ENCODE measurements at regions not wholly inside any gene's neighbourhood (a gene's known extent, or its start where the extent isn't known, plus 50 kb on each side); places are given as distances from the start of the nearest gene placed in this dataset.
"Not testable (repeated sequence)": the region's sequence is repeated elsewhere in the genome, so short reads cannot be mapped to it uniquely, and the experiment has no call there.

- no peak for TF ChIP-seq CHD2 (IDR thresholded peaks at IDR 0.05; ENCODE audit: low read length)
- no peak for TF ChIP-seq HDAC2 (IDR thresholded peaks at IDR 0.05; ENCODE audit: borderline replicate concordance in 1 of 2, low read depth in 2 of 2, low read length in 2 of 2)
- no peak for TF ChIP-seq TAF7 (optimal IDR thresholded peaks at IDR 0.05; ENCODE audit: borderline replicate concordance, low read depth, low read length)
- no peak for TF ChIP-seq GABPA (IDR thresholded peaks at IDR 0.05; ENCODE audit: borderline replicate concordance, insufficient read depth, low read length)
- TF ChIP-seq PHF8 (conservative IDR thresholded peaks at IDR 0.05; ENCODE audit: low read depth, low read length): no peak
- no peak for TF ChIP-seq EGR1 (IDR thresholded peaks at IDR 0.05; ENCODE audit: borderline replicate concordance, low read depth, low read length)
- TF ChIP-seq RXRA (IDR thresholded peaks at IDR 0.05; ENCODE audit: insufficient read depth, low read depth, low read length): no peak
These were observed 217.4 kb upstream of the KCNK2 start (continued) for GRCh38 chr1:214864896-214865688.

GRCh38 chr1:214870426-214870825, 212.1 kb upstream of the KCNK2 start:
- H2BK5ac ChIP-seq (ENCODE audit: low read depth, low read length); H3K27ac ChIP-seq (ENCODE audit: low read depth, low read length); H2AK5ac ChIP-seq (ENCODE audit: low read depth, low read length); H4K20me1 ChIP-seq (replicated peaks in 1 of 2; ENCODE audit: control insufficient read depth in 1 of 2, insufficient read depth in 2 of 2, low read length in 2 of 2); H2BK12ac ChIP-seq (ENCODE audit: low read depth, low read length); H2BK20ac ChIP-seq (ENCODE audit: low read length); H4K5ac ChIP-seq (ENCODE audit: insufficient read length, low read depth, low read length); H3K14ac ChIP-seq (ENCODE audit: insufficient read length); H3K9ac ChIP-seq (replicated peaks in 1 of 4; ENCODE audit: extremely low read depth in 1 of 4, low read depth in 3 of 4, low read length in 3 of 4); POLR2A ChIA-PET (ENCODE audit: partially characterized antibody); H3K27me3 ChIP-seq (replicated peaks in 1 of 4; ENCODE audit: control insufficient read depth in 3 of 4, extremely low read depth in 1 of 4, insufficient read depth in 3 of 4, low read length in 3 of 4); H3K4ac ChIP-seq (replicated peaks; ENCODE audit: insufficient read length, low read depth, low read length); H3K56ac ChIP-seq (replicated peaks; ENCODE audit: insufficient read length, low read depth, low read length); CTCF ChIA-PET (ENCODE audit: partially characterized antibody); H4K8ac ChIP-seq (ENCODE audit: extremely low read depth, insufficient read depth, low read length); H3K36me3 ChIP-seq (ENCODE audit: control insufficient read depth in 2 of 4, insufficient read depth in 4 of 4, low read length in 3 of 4); H3K23ac ChIP-seq (ENCODE audit: insufficient read length); FAIRE-seq; H3K23me2 ChIP-seq (ENCODE audit: low read depth, low read length); DNase-seq (ENCODE audit: low read depth in 1 of 2, low spot score in 2 of 2); H3K4me2 ChIP-seq (ENCODE audit: insufficient read depth in 1 of 2, low read depth in 2 of 2, low read length in 2 of 2); H2BK15ac ChIP-seq (ENCODE audit: low read length); H2BK120ac ChIP-seq (replicated peaks; ENCODE audit: low read depth, low read length); H2AFZ ChIP-seq (ENCODE audit: low read length); H3K18ac ChIP-seq (ENCODE audit: extremely low read depth, low read length); H3K79me2 ChIP-seq (ENCODE audit: control insufficient read depth in 1 of 2, insufficient read depth in 2 of 2, low read length in 2 of 2); H3K4me1 ChIP-seq (replicated peaks in 1 of 4; ENCODE audit: control insufficient read depth in 3 of 4, insufficient read depth in 4 of 4, low read length in 3 of 4); H3K4me3 ChIP-seq (ENCODE audit: extremely low read depth in 1 of 4, insufficient read depth in 2 of 4, low read depth in 3 of 4, low read length in 4 of 4); H4K91ac ChIP-seq (replicated peaks; ENCODE audit: insufficient read length, low read length); H3K79me1 ChIP-seq (ENCODE audit: low read depth, low read length): not testable (repeated sequence)
- 98% methylated on average over 22 of the region's 40 CpGs; no CpG with 5 or more reads in 1 of the 2 experiments for WGBS, 2 experiments (ENCODE audit: extremely low coverage in 1 of 2, insufficient coverage in 1 of 2, insufficient read length in 1 of 2, insufficient replicate concordance in 2 of 2, low coverage in 1 of 2, low lambda C conversion rate in 2 of 2, missing lambda C conversion rate in 1 of 2)
- peaks cover 11 to 14% of the 10 kb centered on the region in 2 experiments; a peak in 3 of 4 replicates for H3K9me3 ChIP-seq (ENCODE audit: insufficient read depth in 2 of 2, low read depth in 1 of 2, low read length in 1 of 2)
